IPS DF 6.9 (cell line): ENCODE measurements at regions not wholly inside any gene's neighbourhood (a gene's known extent, or its start where the extent isn't known, plus 50 kb on each side); places are given as distances from the start of the nearest gene placed in this dataset.

Experiments used
- DNase-seq: peaks from one replicate; pipeline ENCODE4 v3.0.0-alpha.2; 2013; ENCODE audit warnings: low read depth, low spot score
- H3K27ac ChIP-seq: one replicate; pipeline ENCODE4 v1.5.1; 2013; ENCODE audit warnings: low read length, control low read depth
- H3K27me3 ChIP-seq: 2 replicates; pipeline ENCODE4 v1.6.1; 2013; ENCODE audit warnings: mild to moderate bottlenecking, low read length; ENCODE audit not compliant: control insufficient read depth, insufficient read depth
- H3K36me3 ChIP-seq: 2 replicates; pipeline ENCODE4 v1.6.1; 2013; ENCODE audit warnings: low read length; ENCODE audit not compliant: control insufficient read depth, insufficient read depth
- H3K4me1 ChIP-seq: 2 replicates; pipeline ENCODE4 v1.6.1; 2013; ENCODE audit warnings: low read length; ENCODE audit not compliant: control insufficient read depth, insufficient read depth
- H3K4me3 ChIP-seq: 2 replicates; pipeline ENCODE4 v1.5.1; 2013; ENCODE audit warnings: mild to moderate bottlenecking, low read length
- H3K9me3 ChIP-seq: 2 replicates; pipeline ENCODE4 v1.6.1; 2013; ENCODE audit warnings: low read length, inconsistent platforms; ENCODE audit not compliant: control insufficient read depth, insufficient read depth
- WGBS: extraction: QIAGEN DNeasy Blood & Tissue Kit; methylation state at CpG from one replicate; pipeline ENCODE4 v1.1.7; 2013; ENCODE audit warnings: mixed read lengths, missing lambda C conversion rate; ENCODE audit not compliant: insufficient read length, insufficient coverage; 5-methylcytosine and 5-hydroxymethylcytosine counted together

- Histone ChIP-seq H3K4me3 (no peak overlapping the region), H3K36me3 (no peaks in the 10 kb centered on the region), H3K27ac (no peak overlapping the region), H3K9me3 (no peaks in the 10 kb centered on the region), H3K27me3 (no peaks in the 10 kb centered on the region), H3K4me1 (peaks cover 2% of the 10 kb centered on the region; the same call in 1 of the 2 replicates)
- DNase-seq: no peak
- WGBS: no CpG with 5 or more reads among the region's 1 CpG
These were observed 80.8 kb upstream of the RAB4A start for GRCh38 chr1:229190057-229190575.

DNA sequence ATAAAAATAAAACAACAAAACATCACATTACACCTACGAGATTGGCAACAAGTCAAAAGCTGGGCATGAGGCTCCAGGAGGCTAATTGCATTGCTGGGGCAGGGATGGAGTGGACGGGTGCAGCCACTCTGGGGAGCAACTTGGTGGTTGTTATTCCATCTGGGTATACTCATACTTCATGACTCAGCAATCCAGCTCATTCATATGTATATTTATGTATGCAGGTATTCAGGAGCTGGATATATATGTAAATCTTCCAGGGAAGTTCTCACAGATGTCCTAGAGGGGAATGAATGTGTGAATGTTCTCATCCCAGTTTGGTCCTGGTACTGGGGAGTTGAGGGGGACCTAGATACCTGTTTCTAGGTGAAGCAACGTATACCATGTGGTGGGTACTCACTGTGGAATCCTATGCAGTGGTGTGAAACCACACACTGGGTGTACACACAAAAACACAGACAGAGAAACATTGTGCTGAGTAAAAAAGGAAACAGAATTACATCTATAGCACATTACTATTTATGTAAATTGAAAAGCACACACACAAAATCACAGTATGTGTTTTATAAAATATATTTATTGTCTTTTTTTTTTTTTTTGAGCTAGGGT, 79.7 kb upstream of the RAB4A start:
- no CpG with 5 or more reads among the region's 3 CpGs for WGBS
- DNase-seq: peak; percentile 47
- Histone ChIP-seq H3K27ac (no peak overlapping the region), H3K27me3 (no peaks in the 10 kb centered on the region), H3K36me3 (no peaks in the 10 kb centered on the region), H3K4me3 (no peak overlapping the region), H3K9me3 (no peaks in the 10 kb centered on the region), H3K4me1 (peaks cover 2% of the 10 kb centered on the region; the same call in 1 of the 2 replicates)

DNA sequence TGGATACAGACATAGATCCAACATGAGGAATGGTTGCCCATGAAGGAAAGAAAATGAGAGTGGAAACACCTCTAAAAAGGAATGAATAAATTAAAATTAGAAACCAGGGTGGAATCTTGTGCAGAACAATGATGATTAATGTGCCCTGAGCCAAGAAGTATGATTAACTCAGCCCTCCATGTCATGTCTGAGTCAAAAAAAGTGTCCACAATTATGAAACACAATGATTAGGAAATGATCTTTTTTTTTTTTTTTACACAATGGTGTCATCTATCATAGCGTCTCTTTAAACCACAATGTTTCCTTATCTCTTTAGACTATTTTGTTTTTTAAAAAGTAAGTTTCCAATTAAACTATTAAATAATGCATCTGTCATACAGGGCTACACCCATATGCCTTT, 78.9 kb upstream of the RAB4A start:
- Histone ChIP-seq H3K27ac (no peak overlapping the region), H3K27me3 (no peaks in the 10 kb centered on the region), H3K36me3 (no peaks in the 10 kb centered on the region), H3K4me1 (peaks cover 2% of the 10 kb centered on the region; the same call in 1 of the 2 replicates), H3K4me3 (no peak overlapping the region), H3K9me3 (no peaks in the 10 kb centered on the region)
- DNase-seq: no peak
- WGBS: no CpG with 5 or more reads among the region's 1 CpG

- Histone ChIP-seq H3K27me3 (no peaks in the 10 kb centered on the region), H3K4me3 (no peak overlapping the region), H3K4me1 (peaks cover 2% of the 10 kb centered on the region; the same call in 1 of the 2 replicates), H3K27ac (no peak overlapping the region), H3K36me3 (no peaks in the 10 kb centered on the region), H3K9me3 (no peaks in the 10 kb centered on the region)
- no peak for DNase-seq
- WGBS: no CpG with 5 or more reads among the region's 4 CpGs
These were observed 78.1 kb upstream of the RAB4A start for GRCh38 chr1:229192853-229193252.

DNA sequence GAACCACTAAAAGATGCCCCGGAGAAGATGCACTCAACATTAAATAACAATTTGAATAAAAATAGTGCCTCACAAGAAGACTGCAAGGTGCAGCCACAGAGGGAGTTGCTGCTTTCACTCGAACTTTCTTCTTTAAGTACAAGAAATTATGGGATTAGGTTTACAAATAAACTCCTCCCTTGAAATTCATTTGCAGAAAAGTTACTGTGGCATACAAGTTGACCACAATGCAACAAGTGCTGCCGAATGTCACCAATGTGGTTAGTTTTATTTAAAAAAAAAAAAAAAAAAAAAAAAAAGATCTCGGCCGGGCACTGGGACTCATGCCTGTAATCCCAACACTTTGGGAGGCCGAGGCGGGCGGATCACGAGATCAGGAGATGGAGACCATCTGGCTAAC, 76.8 kb upstream of the RAB4A start:
- DNase-seq: no peak
- no CpG with 5 or more reads among the region's 9 CpGs for WGBS
- no peak overlapping the region for H3K27ac ChIP-seq
- peaks cover 2% of the 10 kb centered on the region; the same call in 1 of the 2 replicates for H3K4me1 ChIP-seq
- no peaks in the 10 kb centered on the region for H3K27me3 ChIP-seq
- H3K36me3 ChIP-seq: no peaks in the 10 kb centered on the region
- no peaks in the 10 kb centered on the region for H3K9me3 ChIP-seq
- no peak overlapping the region for H3K4me3 ChIP-seq

GRCh38 chr1:229195246-229195645, 75.7 kb upstream of the RAB4A start:
- WGBS: no CpG with 5 or more reads among the region's 1 CpG
- H3K4me1 ChIP-seq: peaks cover 6% of the 10 kb centered on the region

GRCh38 chr1:229196404-229197264, 74.3 kb upstream of the RAB4A start:
- Histone ChIP-seq H3K27me3 (no peaks in the 10 kb centered on the region), H3K27ac (no peak overlapping the region), H3K4me1 (peaks cover 5% of the 10 kb centered on the region), H3K36me3 (no peaks in the 10 kb centered on the region), H3K9me3 (no peaks in the 10 kb centered on the region), H3K4me3 (no peak overlapping the region)
- no peak for DNase-seq
- no CpG with 5 or more reads among the region's 6 CpGs for WGBS

More at GRCh38 chr1:229195246-229195645, 75.7 kb upstream of the RAB4A start:
- no peak overlapping the region for H3K27ac ChIP-seq
- no peak for DNase-seq
- no peak overlapping the region for H3K4me3 ChIP-seq
- no peaks in the 10 kb centered on the region for H3K36me3 ChIP-seq
- H3K27me3 ChIP-seq: no peaks in the 10 kb centered on the region
- no peaks in the 10 kb centered on the region for H3K9me3 ChIP-seq

GRCh38 chr1:229197265-229197585, 73.7 kb upstream of the RAB4A start:
- Histone ChIP-seq H3K4me3 (no peak overlapping the region), H3K36me3 (no peaks in the 10 kb centered on the region), H3K27me3 (no peaks in the 10 kb centered on the region), H3K9me3 (no peaks in the 10 kb centered on the region), H3K27ac (no peak overlapping the region), H3K4me1 (peaks cover 5% of the 10 kb centered on the region)
- DNase-seq: no peak
- no CpG with 5 or more reads among the region's 5 CpGs for WGBS

GRCh38 chr1:229199261-229200243, 71.4 kb upstream of the RAB4A start:
- WGBS: no CpG with 5 or more reads among the region's 16 CpGs
- no peak overlapping the region for H3K4me3 ChIP-seq
- H3K9me3 ChIP-seq: no peaks in the 10 kb centered on the region
- peaks cover 10% of the 10 kb centered on the region for H3K4me1 ChIP-seq
- no peaks in the 10 kb centered on the region for H3K36me3 ChIP-seq
- H3K27ac ChIP-seq: no peak overlapping the region
- no peaks in the 10 kb centered on the region for H3K27me3 ChIP-seq
- DNase-seq: no peak
